ENCODE measurements at regions not wholly inside any gene's neighbourhood (a gene's known extent, or its start where the extent isn't known, plus 50 kb on each side); places are given as distances from the start of the nearest gene placed in this dataset.

GRCh38 chr3:30546934-30547333 lies 59.5 kb upstream of the TGFBR2 start:
- no peak overlapping the region for H3K4me3 ChIP-seq (replicated peaks in 1 of 3; ENCODE audit: low read depth in 2 of 3, low read length in 3 of 3)
- no peaks in the 10 kb centered on the region for H3K4me1 ChIP-seq (ENCODE audit: control insufficient read depth in 1 of 2, insufficient read depth in 2 of 2, low read length in 2 of 2)
- H3K9me3 ChIP-seq (replicated peaks in 1 of 2; ENCODE audit: control insufficient read depth in 1 of 2, insufficient read depth in 1 of 2, low read length in 2 of 2) = no peaks in the 10 kb centered on the region
- no peak overlapping the region for H3K27ac ChIP-seq (ENCODE audit: low read depth in 1 of 2, low read length in 2 of 2)
- no peak for TF ChIP-seq CTCF (IDR thresholded peaks at IDR 0.05)
- Mint-ChIP-seq H3K27me3 (ENCODE audit: low read depth in 3 of 3) (peaks cover 0 to 3% (median 0%) of the 10 kb centered on the region in 3 donors), H3K4me3 (no peak overlapping the region), H3K36me3 (no peaks in the 10 kb centered on the region), H3K4me1 (no peaks in the 10 kb centered on the region), H3K9me3 (peaks cover 0 to 6% (median 2%) of the 10 kb centered on the region in 7 donors), H3K27ac (no peak overlapping the region)
- H3K36me3 ChIP-seq (replicated peaks in 1 of 2; ENCODE audit: control insufficient read depth in 1 of 2, insufficient read depth in 2 of 2, low read length in 2 of 2) = no peaks in the 10 kb centered on the region
- no peak overlapping the region for H3K9ac ChIP-seq (ENCODE audit: insufficient read depth, low read length, poor library complexity, severe bottlenecking)
- DNase-seq = no peak
- no peak overlapping the region for H2AFZ ChIP-seq (ENCODE audit: insufficient read depth, low read depth, low read length, poor library complexity, severe bottlenecking)
- WGBS (ENCODE audit: insufficient coverage) = no CpG with 5 or more reads among the region's 1 CpG
- no peaks in the 10 kb centered on the region for H3K27me3 ChIP-seq (ENCODE audit: control insufficient read depth in 2 of 2, insufficient read depth in 2 of 2, low read length in 2 of 2)
- no peaks in the 10 kb centered on the region for H3K79me2 ChIP-seq (ENCODE audit: insufficient read depth, low read length)
- no peak overlapping the region for H3K4me2 ChIP-seq (replicated peaks; ENCODE audit: extremely low read depth, low read length, poor library complexity, severe bottlenecking)
- no peaks in the 10 kb centered on the region for H4K20me1 ChIP-seq (ENCODE audit: insufficient read depth, low read length)
- intact Hi-C loops (cut with micrococcal nuclease) = no loop called here

- Mint-ChIP-seq H3K9me3 (peaks cover 0 to 6% (median 2%) of the 10 kb centered on the region in 7 donors), H3K27me3 (ENCODE audit: low read depth in 3 of 3) (peaks cover 0 to 3% (median 0%) of the 10 kb centered on the region in 3 donors), H3K36me3 (no peaks in the 10 kb centered on the region), H3K27ac (no peak overlapping the region), H3K4me1 (no peaks in the 10 kb centered on the region), H3K4me3 (no peak overlapping the region)
- H3K4me3 ChIP-seq (replicated peaks in 1 of 3; ENCODE audit: low read depth in 2 of 3, low read length in 3 of 3) = no peak overlapping the region
- no peak overlapping the region for H2AFZ ChIP-seq (ENCODE audit: insufficient read depth, low read depth, low read length, poor library complexity, severe bottlenecking)
- TF ChIP-seq CTCF (IDR thresholded peaks at IDR 0.05) = no peak
- DNase-seq = no peak
- H3K27me3 ChIP-seq (ENCODE audit: control insufficient read depth in 2 of 2, insufficient read depth in 2 of 2, low read length in 2 of 2) = no peaks in the 10 kb centered on the region
- intact Hi-C loops (cut with micrococcal nuclease) = no loop called here
- H3K9me3 ChIP-seq (replicated peaks in 1 of 2; ENCODE audit: control insufficient read depth in 1 of 2, insufficient read depth in 1 of 2, low read length in 2 of 2) = no peaks in the 10 kb centered on the region
- no peaks in the 10 kb centered on the region for H3K4me1 ChIP-seq (ENCODE audit: control insufficient read depth in 1 of 2, insufficient read depth in 2 of 2, low read length in 2 of 2)
- H4K20me1 ChIP-seq (ENCODE audit: insufficient read depth, low read length) = no peaks in the 10 kb centered on the region
- 100% methylated on average over 4 of the region's 5 CpGs for WGBS (ENCODE audit: insufficient coverage)
- no peaks in the 10 kb centered on the region for H3K36me3 ChIP-seq (replicated peaks in 1 of 2; ENCODE audit: control insufficient read depth in 1 of 2, insufficient read depth in 2 of 2, low read length in 2 of 2)
- H3K4me2 ChIP-seq (replicated peaks; ENCODE audit: extremely low read depth, low read length, poor library complexity, severe bottlenecking) = no peak overlapping the region
- H3K79me2 ChIP-seq (ENCODE audit: insufficient read depth, low read length) = no peaks in the 10 kb centered on the region
- H3K9ac ChIP-seq (ENCODE audit: insufficient read depth, low read length, poor library complexity, severe bottlenecking) = no peak overlapping the region
- no peak overlapping the region for H3K27ac ChIP-seq (ENCODE audit: low read depth in 1 of 2, low read length in 2 of 2)
These were observed 58.7 kb upstream of the TGFBR2 start for GRCh38 chr3:30547716-30548115.

All from CD14-positive monocyte (primary cell).